Esophagus squamous epithelium (tissue), 4 donors: ENCODE measurements at regions not wholly inside any gene's neighbourhood (a gene's known extent, or its start where the extent isn't known, plus 50 kb on each side); places are given as distances from the start of the nearest gene placed in this dataset.

Experiments
- POLR2A ChIP-seq, 4 donors: fragments of 450-650 bp; IDR thresholded peaks; one replicate each; pipeline ENCODE4 v1.6.1; 2017; ENCODE audit warnings: antibody characterized with exemption in 4 of 4, mild to moderate bottlenecking in 4 of 4, moderate library complexity in 3 of 4
- TF ChIP-seq, protein P1 (sequence below), 6 experiments: fragments of 450-650 bp in 4 of 6; fragments of 200-600 bp in 2 of 6; sonication (generic) in 2 of 6; IDR thresholded peaks; one replicate each; pipeline ENCODE4 v1.5.1; 2016 to 2019; ENCODE audit warnings: antibody characterized with exemption in 6 of 6, mild to moderate bottlenecking in 4 of 6, moderate library complexity in 4 of 6

DNA sequence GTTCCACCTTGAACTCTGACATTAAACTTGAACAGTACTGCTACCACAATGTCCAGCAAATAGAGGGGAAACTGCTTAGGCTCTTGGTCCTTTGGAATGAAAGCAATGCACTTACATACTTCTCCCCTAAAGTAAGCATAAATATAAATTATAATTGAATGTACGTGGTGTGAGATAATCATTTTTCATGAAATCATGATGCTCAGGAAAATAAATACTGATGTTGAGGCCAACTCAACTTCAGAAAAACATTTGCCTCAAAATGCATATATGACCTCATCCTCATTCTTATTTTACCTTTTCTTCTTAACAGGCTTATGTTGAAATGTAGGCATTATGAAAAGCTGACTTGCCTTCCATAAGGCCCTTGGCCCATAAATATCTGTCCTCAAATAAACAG is 166.3 kb downstream of the KDR start:
- TF ChIP-seq, protein P1, sequence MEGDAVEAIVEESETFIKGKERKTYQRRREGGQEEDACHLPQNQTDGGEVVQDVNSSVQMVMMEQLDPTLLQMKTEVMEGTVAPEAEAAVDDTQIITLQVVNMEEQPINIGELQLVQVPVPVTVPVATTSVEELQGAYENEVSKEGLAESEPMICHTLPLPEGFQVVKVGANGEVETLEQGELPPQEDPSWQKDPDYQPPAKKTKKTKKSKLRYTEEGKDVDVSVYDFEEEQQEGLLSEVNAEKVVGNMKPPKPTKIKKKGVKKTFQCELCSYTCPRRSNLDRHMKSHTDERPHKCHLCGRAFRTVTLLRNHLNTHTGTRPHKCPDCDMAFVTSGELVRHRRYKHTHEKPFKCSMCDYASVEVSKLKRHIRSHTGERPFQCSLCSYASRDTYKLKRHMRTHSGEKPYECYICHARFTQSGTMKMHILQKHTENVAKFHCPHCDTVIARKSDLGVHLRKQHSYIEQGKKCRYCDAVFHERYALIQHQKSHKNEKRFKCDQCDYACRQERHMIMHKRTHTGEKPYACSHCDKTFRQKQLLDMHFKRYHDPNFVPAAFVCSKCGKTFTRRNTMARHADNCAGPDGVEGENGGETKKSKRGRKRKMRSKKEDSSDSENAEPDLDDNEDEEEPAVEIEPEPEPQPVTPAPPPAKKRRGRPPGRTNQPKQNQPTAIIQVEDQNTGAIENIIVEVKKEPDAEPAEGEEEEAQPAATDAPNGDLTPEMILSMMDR (IDR thresholded peaks at IDR 0.05): no peak
- TF ChIP-seq POLR2A (IDR thresholded peaks at IDR 0.05): no peak
